ENCODE measurements at regions not wholly inside any gene's neighbourhood (a gene's known extent, or its start where the extent isn't known, plus 50 kb on each side); places are given as distances from the start of the nearest gene placed in this dataset.

GRCh38 chr3:176951144-176951543, 246.1 kb downstream of the TBL1XR1 start:
- no peak for TF ChIP-seq CTCF (IDR thresholded peaks at IDR 0.05)
- TF ChIP-seq POLR2A (IDR thresholded peaks at IDR 0.05), result no peak
- 97 to 99% methylated on average over 3 of the region's 3 CpGs for WGBS, 2 donors
- peaks cover 6 to 9% of the 10 kb centered on the region in 2 donors for H3K4me1 ChIP-seq
- H3K36me3 ChIP-seq, result no peaks in the 10 kb centered on the region
- H3K27ac ChIP-seq, result no peak overlapping the region
- no peak for DNase-seq
- no peaks in the 10 kb centered on the region for H3K9me3 ChIP-seq
- H3K27me3 ChIP-seq, result no peaks in the 10 kb centered on the region
- intact Hi-C loops (cut with DNase I), result no loop called here
- H3K4me3 ChIP-seq (replicated peaks in 1 of 3), result no peak overlapping the region

GRCh38 chr3:176950743-176951142, 246.5 kb downstream of the TBL1XR1 start:
- WGBS, 2 donors, result 80 to 86% methylated on average over 3 of the region's 3 CpGs

GRCh38 chr3:176948151-176948550, 249.1 kb downstream of the TBL1XR1 start:
- Histone ChIP-seq H3K4me3 (replicated peaks in 1 of 3) (no peak overlapping the region), H3K27me3 (no peaks in the 10 kb centered on the region), H3K36me3 (no peaks in the 10 kb centered on the region), H3K9me3 (no peaks in the 10 kb centered on the region), H3K4me1 (peaks cover under 1% of the 10 kb centered on the region in 2 donors), H3K27ac (no peak overlapping the region)
- WGBS, 2 donors, result 91% methylated on average over 2 of the region's 2 CpGs
- intact Hi-C loops (cut with DNase I), result no loop called here
- DNase-seq, result no peak
- no peak for TF ChIP-seq POLR2A (IDR thresholded peaks at IDR 0.05)
- TF ChIP-seq CTCF (IDR thresholded peaks at IDR 0.05), result no peak

More at GRCh38 chr3:176950743-176951142, 246.5 kb downstream of the TBL1XR1 start:
- no peak overlapping the region for H3K27ac ChIP-seq
- peaks cover 6 to 9% of the 10 kb centered on the region in 2 donors for H3K4me1 ChIP-seq
- H3K4me3 ChIP-seq (replicated peaks in 1 of 3), result no peak overlapping the region
- H3K27me3 ChIP-seq, result no peaks in the 10 kb centered on the region
- TF ChIP-seq POLR2A (IDR thresholded peaks at IDR 0.05) (no peak), CTCF (IDR thresholded peaks at IDR 0.05) (no peak)
- no peaks in the 10 kb centered on the region for H3K9me3 ChIP-seq
- intact Hi-C loops (cut with DNase I), result no loop called here
- no peaks in the 10 kb centered on the region for H3K36me3 ChIP-seq
- DNase-seq, result no peak

GRCh38 chr3:176946202-176946601, 251.1 kb downstream of the TBL1XR1 start:
- H3K36me3 ChIP-seq, result no peaks in the 10 kb centered on the region
- no peak for TF ChIP-seq POLR2A (IDR thresholded peaks at IDR 0.05)
- TF ChIP-seq CTCF (IDR thresholded peaks at IDR 0.05), result no peak
- no peaks in the 10 kb centered on the region for H3K4me1 ChIP-seq
- intact Hi-C loops (cut with DNase I), result no loop called here
- 93 to 94% methylated on average over 9 of the region's 9 CpGs for WGBS, 2 donors
- DNase-seq, result no peak
- no peak overlapping the region for H3K4me3 ChIP-seq (replicated peaks in 1 of 3)
- no peaks in the 10 kb centered on the region for H3K27me3 ChIP-seq
- H3K27ac ChIP-seq, result no peak overlapping the region
- no peaks in the 10 kb centered on the region for H3K9me3 ChIP-seq

GRCh38 chr3:176942305-176942704, 255.0 kb downstream of the TBL1XR1 start:
- Histone ChIP-seq H3K9me3 (no peaks in the 10 kb centered on the region), H3K4me3 (replicated peaks in 1 of 3) (no peak overlapping the region), H3K4me1 (no peaks in the 10 kb centered on the region), H3K27ac (no peak overlapping the region), H3K27me3 (no peaks in the 10 kb centered on the region), H3K36me3 (no peaks in the 10 kb centered on the region)
- 80 to 81% methylated on average over 1 of the region's 1 CpG for WGBS, 2 donors
- DNase-seq, result no peak
- intact Hi-C loops (cut with DNase I), result loop anchor here (2.0 kb wide), 1 partner anchor 66 kb away; no protein-coding TSS in a partner anchor
- TF ChIP-seq POLR2A (IDR thresholded peaks at IDR 0.05) (no peak), CTCF (IDR thresholded peaks at IDR 0.05) (no peak)

All from thyroid gland (tissue), 4 donors.